Transverse colon (tissue), 4 donors: ENCODE measurements at regions not wholly inside any gene's neighbourhood (a gene's known extent, or its start where the extent isn't known, plus 50 kb on each side); places are given as distances from the start of the nearest gene placed in this dataset.

Experiments used
- CTCF ChIP-seq, 5 experiments: fragments of 200-600 bp in 3 of 5; fragments of 450-650 bp in 2 of 5; sonication (generic) in 3 of 5; IDR thresholded peaks; 1 replicate in 2 of 5; 2 replicates in 3 of 5; pipeline ENCODE4 v1.5.1; 2016 to 2017; ENCODE audit warnings: antibody characterized with exemption in 5 of 5, inconsistent platforms in 3 of 5, mild to moderate bottlenecking in 2 of 5, moderate library complexity in 1 of 5
- EP300 ChIP-seq: sonication (generic); formaldehyde crosslinking; IDR thresholded peaks from one replicate; pipeline ENCODE4 v1.6.1; 2017; ENCODE audit warnings: antibody characterized with exemption, low read depth
- POLR2A ChIP-seq: fragments of 450-650 bp; IDR thresholded peaks from one replicate; pipeline ENCODE4 v1.6.1; 2016; ENCODE audit warnings: antibody characterized with exemption, mild to moderate bottlenecking, moderate library complexity
- POLR2AphosphoS5 ChIP-seq, 3 donors: sonication (generic); formaldehyde crosslinking; IDR thresholded peaks; one replicate each; pipeline ENCODE4 v1.6.1; 2016; ENCODE audit warnings: antibody characterized with exemption in 3 of 3

- no peak for TF ChIP-seq EP300
- TF ChIP-seq CTCF (IDR thresholded peaks at IDR 0.05): no peak
- no peak for TF ChIP-seq POLR2A
- no peak for TF ChIP-seq POLR2AphosphoS5 (IDR thresholded peaks at IDR 0.05)
These were observed 1253.2 kb upstream of the PRR20A start for GRCh38 chr13:55887561-55887960.
